Left kidney (tissue), 1 donor: ENCODE measurements at regions not wholly inside any gene's neighbourhood (a gene's known extent, or its start where the extent isn't known, plus 50 kb on each side); places are given as distances from the start of the nearest gene placed in this dataset.
A peak's percentile ranks its signal among the peaks of the same experiment; 100 is the strongest.

ENCODE experiments used
- DNase-seq: peaks from one replicate; pipeline ENCODE4 v3.0.0-alpha.2; 2013

GRCh38 chr14:71712478-71712877, 219.8 kb upstream of the RGS6 start:
- no peak for DNase-seq

GRCh38 chr14:71713016-71713415, 219.2 kb upstream of the RGS6 start:
- DNase-seq = no peak

GRCh38 chr14:71713451-71713850, 218.8 kb upstream of the RGS6 start:
- DNase-seq = no peak

- DNase-seq = no peak
Measured at GRCh38 chr14:71714225-71714624, 218.0 kb upstream of the RGS6 start.

GRCh38 chr14:71716041-71716772, 216.0 kb upstream of the RGS6 start:
- no peak for DNase-seq

- DNase-seq = peak; percentile 33
Measured at GRCh38 chr14:71720978-71721624, 211.1 kb upstream of the RGS6 start.

GRCh38 chr14:71721791-71722190, 210.4 kb upstream of the RGS6 start:
- no peak for DNase-seq

- DNase-seq = no peak
Measured at GRCh38 chr14:71722885-71723284, 209.3 kb upstream of the RGS6 start.

GRCh38 chr14:71725922-71726579, 206.2 kb upstream of the RGS6 start:
- no peak for DNase-seq

GRCh38 chr14:71726580-71727021, 205.6 kb upstream of the RGS6 start:
- DNase-seq = no peak

GRCh38 chr14:71728386-71728785, 203.8 kb upstream of the RGS6 start:
- no peak for DNase-seq

- no peak for DNase-seq
Measured at GRCh38 chr14:71729596-71729995, 202.6 kb upstream of the RGS6 start.

- no peak for DNase-seq
Measured at GRCh38 chr14:71730471-71730870, 201.8 kb upstream of the RGS6 start.

GRCh38 chr14:71731096-71731495, 201.1 kb upstream of the RGS6 start:
- no peak for DNase-seq

GRCh38 chr14:71733210-71733883, 198.9 kb upstream of the RGS6 start:
- no peak for DNase-seq

- DNase-seq = no peak
Measured at GRCh38 chr14:71734076-71734475, 198.2 kb upstream of the RGS6 start.

GRCh38 chr14:71734885-71735284, 197.3 kb upstream of the RGS6 start:
- DNase-seq = no peak

GRCh38 chr14:71737760-71738159, 194.5 kb upstream of the RGS6 start:
- DNase-seq = no peak

- DNase-seq = peak; percentile 30
Measured at GRCh38 chr14:71739273-71739990, 192.8 kb upstream of the RGS6 start.

GRCh38 chr14:71741241-71741640, 191.0 kb upstream of the RGS6 start:
- DNase-seq = no peak

- no peak for DNase-seq
Measured at GRCh38 chr14:71742485-71742884, 189.7 kb upstream of the RGS6 start.

- no peak for DNase-seq
Measured at GRCh38 chr14:71745072-71745471, 187.2 kb upstream of the RGS6 start.
